Glomerular visceral epithelial cell (primary cell): ENCODE measurements at regions not wholly inside any gene's neighbourhood (a gene's known extent, or its start where the extent isn't known, plus 50 kb on each side); places are given as distances from the start of the nearest gene placed in this dataset.
"Not testable (repeated sequence)": the region's sequence is repeated elsewhere in the genome, so short reads cannot be mapped to it uniquely, and the experiment has no call there.

Experiments
- DNase-seq: peaks from one replicate; pipeline ENCODE4 v3.0.0-alpha.2; 2016; ENCODE audit errors: extremely low spot score

- DNase-seq, result not testable (repeated sequence)
These were observed 81.5 kb downstream of the TRIM69 start for GRCh38 chr15:44817797-44818196.

- DNase-seq, result not testable (repeated sequence)
These were observed 83.1 kb downstream of the TRIM69 start for GRCh38 chr15:44819331-44819987.

- not testable (repeated sequence) for DNase-seq
These were observed 84.2 kb downstream of the TRIM69 start for GRCh38 chr15:44820535-44820934.

- DNase-seq, result not testable (repeated sequence)
These were observed 84.6 kb downstream of the TRIM69 start for GRCh38 chr15:44820967-44821366.

- not testable (repeated sequence) for DNase-seq
These were observed 88.2 kb downstream of the TRIM69 start for GRCh38 chr15:44824277-44825145.

- not testable (repeated sequence) for DNase-seq
These were observed 90.3 kb downstream of the TRIM69 start for GRCh38 chr15:44826583-44826982.

- not testable (repeated sequence) for DNase-seq
These were observed 92.0 kb downstream of the TRIM69 start for GRCh38 chr15:44828229-44828914.

- not testable (repeated sequence) for DNase-seq
These were observed 92.8 kb downstream of the TRIM69 start for GRCh38 chr15:44829150-44829549.

- DNase-seq, result peak; percentile 32
These were observed 94.5 kb downstream of the TRIM69 start for GRCh38 chr15:44830692-44831408.

GRCh38 chr15:44831409-44831741 is 95.0 kb downstream of the TRIM69 start:
- DNase-seq, result not testable (repeated sequence)

GRCh38 chr15:44832133-44832532 is 95.8 kb downstream of the TRIM69 start:
- DNase-seq, result not testable (repeated sequence)

- not testable (repeated sequence) for DNase-seq
These were observed 96.8 kb downstream of the TRIM69 start for GRCh38 chr15:44833081-44833480.

- not testable (repeated sequence) for DNase-seq
These were observed 97.4 kb downstream of the TRIM69 start for GRCh38 chr15:44833761-44834160.

GRCh38 chr15:44835082-44835481 is 98.8 kb downstream of the TRIM69 start:
- DNase-seq, result not testable (repeated sequence)

GRCh38 chr15:44836094-44836493 is 99.8 kb downstream of the TRIM69 start:
- peak; percentile 25 for DNase-seq

GRCh38 chr15:44838929-44839328 is 102.6 kb downstream of the TRIM69 start:
- DNase-seq, result peak; percentile 80

- DNase-seq, result not testable (repeated sequence)
These were observed 105.4 kb downstream of the TRIM69 start for GRCh38 chr15:44841762-44842161.

GRCh38 chr15:44842883-44843282 is 106.6 kb downstream of the TRIM69 start:
- DNase-seq, result not testable (repeated sequence)

- not testable (repeated sequence) for DNase-seq
These were observed 108.6 kb downstream of the TRIM69 start for GRCh38 chr15:44844936-44845335.

GRCh38 chr15:44846156-44846555 is 109.8 kb downstream of the TRIM69 start:
- not testable (repeated sequence) for DNase-seq

- not testable (repeated sequence) for DNase-seq
These were observed 108.9 kb upstream of the TERB2 start for GRCh38 chr15:44847555-44847954.

- DNase-seq, result not testable (repeated sequence)
These were observed 107.6 kb upstream of the TERB2 start for GRCh38 chr15:44848859-44849258.
